Panc1 (cell line): ENCODE measurements at regions not wholly inside any gene's neighbourhood (a gene's known extent, or its start where the extent isn't known, plus 50 kb on each side); places are given as distances from the start of the nearest gene placed in this dataset.
"Not testable (repeated sequence)": the region's sequence is repeated elsewhere in the genome, so short reads cannot be mapped to it uniquely, and the experiment has no call there.

Experiments
- ATAC-seq: fragments of 200-7000 bp; cut with Tn5 transposase; 2 replicates; pipeline ENCODE4 v1.9.1; 2020; ENCODE audit warnings: mild to moderate bottlenecking, moderate library complexity
- BruUV-seq: library from RNA; stranded (reverse); fragments of 400-500 nt; replicated peaks from 2 replicates; lab custom pipeline; 2021; lab: Mats Ljungman, UMichigan
- CTCF ChIA-PET: fragments of 300-600 bp; sonication (Branson Sonifier 250); formaldehyde crosslinking; loops from one replicate; lab custom pipeline; 2022; ENCODE audit warnings: antibody characterized with exemption; lab: Charles Lee
- POLR2A ChIA-PET: fragments of 300-600 bp; sonication (Branson Sonifier 250); formaldehyde crosslinking; loops from one replicate; lab custom pipeline; 2022; ENCODE audit warnings: antibody characterized with exemption; lab: Charles Lee
- DNase-seq: peaks from one replicate; pipeline ENCODE4 v3.0.0-alpha.2; 2010; ENCODE audit warnings: low read depth, low spot score
- H3K27ac ChIP-seq: 2 replicates; pipeline ENCODE4 v1.5.1; 2011; ENCODE audit warnings: mild to moderate bottlenecking, low read length, inconsistent platforms
- H3K27me3 ChIP-seq: fragments of 200-500 bp; sonication (Bioruptor generic); 2 replicates; pipeline ENCODE4 v1.6.0; 2014; ENCODE audit warnings: low read length, inconsistent platforms; ENCODE audit not compliant: control insufficient read depth, insufficient read depth
- H3K36me3 ChIP-seq: fragments of 200-500 bp; sonication (Bioruptor generic); 2 replicates; pipeline ENCODE4 v1.5.1; 2014; ENCODE audit warnings: inconsistent platforms, mild to moderate bottlenecking, low read length, moderate library complexity; ENCODE audit not compliant: control insufficient read depth, insufficient read depth
- H3K4me1 ChIP-seq: 2 replicates; pipeline ENCODE4 v1.5.1; 2011; ENCODE audit warnings: inconsistent platforms, mild to moderate bottlenecking, low read length, moderate library complexity; ENCODE audit not compliant: control insufficient read depth, insufficient read depth
- H3K4me3 ChIP-seq, 2 experiments: 2 replicates each; pipeline ENCODE4 v1.5.1; 2011 to 2012; ENCODE audit warnings: low read depth in 2 of 2, low read length in 2 of 2, mild to moderate bottlenecking in 2 of 2, inconsistent platforms in 1 of 2, moderate library complexity in 1 of 2
- H3K9me3 ChIP-seq: fragments of 200-500 bp; sonication (Bioruptor generic); 2 replicates; pipeline ENCODE4 v1.5.1; 2014; ENCODE audit warnings: low read depth, mild to moderate bottlenecking, inconsistent platforms, low read length, moderate library complexity; ENCODE audit not compliant: control insufficient read depth, insufficient read depth
- POLR2AphosphoS5 ChIP-seq: IDR thresholded peaks from 2 replicates; pipeline ENCODE4 v1.6.1; 2012; ENCODE audit warnings: mild to moderate bottlenecking, low read depth, low read length, moderate library complexity
- SIN3A ChIP-seq: IDR thresholded peaks from 2 replicates; pipeline ENCODE4 v1.6.1; 2012; ENCODE audit warnings: low read depth, mild to moderate bottlenecking, low read length, moderate library complexity, borderline replicate concordance; ENCODE audit not compliant: insufficient read depth
- TCF7L2 ChIP-seq: IDR thresholded peaks from 2 replicates; pipeline ENCODE4 v1.6.1; 2011; ENCODE audit warnings: mild to moderate bottlenecking, low read depth, low read length, inconsistent platforms
- in situ Hi-C: cut with HindIII; loops from 2 replicates; pipeline ENCODE4 v1.10.0; 2016; ENCODE audit warnings: low sequenced_read_pairs, low pct_unique_long_range_greater_than_20kb
- intact Hi-C: fragments of 100-400 bp; cut with micrococcal nuclease; formaldehyde crosslinking; loops from one replicate; pipeline ENCODE4 v1.10.0; 2022; ENCODE audit not compliant: unreplicated experiment
- TF ChIP-seq, protein P1 (sequence below), 2 experiments: IDR thresholded peaks; 2 replicates each; pipeline ENCODE4 v1.6.1; 2011 to 2012; ENCODE audit warnings: low read depth in 2 of 2, control low read depth in 1 of 2, low read length in 1 of 2, mild to moderate bottlenecking in 1 of 2, moderate library complexity in 1 of 2; ENCODE audit not compliant: insufficient read depth in 1 of 2
- TF ChIP-seq, protein P2 (sequence below): fragments of 450-650 bp; IDR thresholded peaks from 2 replicates; pipeline ENCODE4 v1.5.1; 2017; ENCODE audit warnings: mild to moderate bottlenecking

DNA sequence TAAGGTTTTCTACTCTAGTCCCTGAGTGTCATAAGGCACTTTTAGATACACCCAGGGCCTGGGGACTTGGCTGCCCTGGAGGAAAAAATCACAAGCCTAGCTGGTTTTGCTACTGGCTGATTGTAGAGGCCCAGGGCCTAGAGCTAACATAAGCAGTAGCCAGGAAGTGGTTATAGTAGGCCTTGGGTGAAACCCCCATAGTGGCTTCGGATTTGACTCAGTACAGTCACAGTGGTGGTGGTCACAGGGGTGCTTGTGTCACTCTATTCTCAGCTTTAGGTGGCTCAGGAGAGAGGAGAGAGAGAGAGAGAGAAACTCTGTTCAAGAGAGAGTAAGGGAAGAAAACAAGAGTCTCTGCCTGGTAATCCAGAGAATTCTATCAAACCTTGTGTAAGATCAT is 194.5 kb upstream of the EDA2R start:
- DNase-seq: no peak
- POLR2A ChIA-PET: no interaction called here
- TF ChIP-seq SIN3A: no peak
- no peak for TF ChIP-seq TCF7L2
- TF ChIP-seq POLR2AphosphoS5: no peak
- TF ChIP-seq, protein P1, sequence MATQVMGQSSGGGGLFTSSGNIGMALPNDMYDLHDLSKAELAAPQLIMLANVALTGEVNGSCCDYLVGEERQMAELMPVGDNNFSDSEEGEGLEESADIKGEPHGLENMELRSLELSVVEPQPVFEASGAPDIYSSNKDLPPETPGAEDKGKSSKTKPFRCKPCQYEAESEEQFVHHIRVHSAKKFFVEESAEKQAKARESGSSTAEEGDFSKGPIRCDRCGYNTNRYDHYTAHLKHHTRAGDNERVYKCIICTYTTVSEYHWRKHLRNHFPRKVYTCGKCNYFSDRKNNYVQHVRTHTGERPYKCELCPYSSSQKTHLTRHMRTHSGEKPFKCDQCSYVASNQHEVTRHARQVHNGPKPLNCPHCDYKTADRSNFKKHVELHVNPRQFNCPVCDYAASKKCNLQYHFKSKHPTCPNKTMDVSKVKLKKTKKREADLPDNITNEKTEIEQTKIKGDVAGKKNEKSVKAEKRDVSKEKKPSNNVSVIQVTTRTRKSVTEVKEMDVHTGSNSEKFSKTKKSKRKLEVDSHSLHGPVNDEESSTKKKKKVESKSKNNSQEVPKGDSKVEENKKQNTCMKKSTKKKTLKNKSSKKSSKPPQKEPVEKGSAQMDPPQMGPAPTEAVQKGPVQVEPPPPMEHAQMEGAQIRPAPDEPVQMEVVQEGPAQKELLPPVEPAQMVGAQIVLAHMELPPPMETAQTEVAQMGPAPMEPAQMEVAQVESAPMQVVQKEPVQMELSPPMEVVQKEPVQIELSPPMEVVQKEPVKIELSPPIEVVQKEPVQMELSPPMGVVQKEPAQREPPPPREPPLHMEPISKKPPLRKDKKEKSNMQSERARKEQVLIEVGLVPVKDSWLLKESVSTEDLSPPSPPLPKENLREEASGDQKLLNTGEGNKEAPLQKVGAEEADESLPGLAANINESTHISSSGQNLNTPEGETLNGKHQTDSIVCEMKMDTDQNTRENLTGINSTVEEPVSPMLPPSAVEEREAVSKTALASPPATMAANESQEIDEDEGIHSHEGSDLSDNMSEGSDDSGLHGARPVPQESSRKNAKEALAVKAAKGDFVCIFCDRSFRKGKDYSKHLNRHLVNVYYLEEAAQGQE (IDR thresholded peaks at IDR 0.05; ENCODE audit: insufficient read depth in 1 of 2, low read depth in 2 of 2, low read length in 1 of 2): no peak
- TF ChIP-seq, protein P2, sequence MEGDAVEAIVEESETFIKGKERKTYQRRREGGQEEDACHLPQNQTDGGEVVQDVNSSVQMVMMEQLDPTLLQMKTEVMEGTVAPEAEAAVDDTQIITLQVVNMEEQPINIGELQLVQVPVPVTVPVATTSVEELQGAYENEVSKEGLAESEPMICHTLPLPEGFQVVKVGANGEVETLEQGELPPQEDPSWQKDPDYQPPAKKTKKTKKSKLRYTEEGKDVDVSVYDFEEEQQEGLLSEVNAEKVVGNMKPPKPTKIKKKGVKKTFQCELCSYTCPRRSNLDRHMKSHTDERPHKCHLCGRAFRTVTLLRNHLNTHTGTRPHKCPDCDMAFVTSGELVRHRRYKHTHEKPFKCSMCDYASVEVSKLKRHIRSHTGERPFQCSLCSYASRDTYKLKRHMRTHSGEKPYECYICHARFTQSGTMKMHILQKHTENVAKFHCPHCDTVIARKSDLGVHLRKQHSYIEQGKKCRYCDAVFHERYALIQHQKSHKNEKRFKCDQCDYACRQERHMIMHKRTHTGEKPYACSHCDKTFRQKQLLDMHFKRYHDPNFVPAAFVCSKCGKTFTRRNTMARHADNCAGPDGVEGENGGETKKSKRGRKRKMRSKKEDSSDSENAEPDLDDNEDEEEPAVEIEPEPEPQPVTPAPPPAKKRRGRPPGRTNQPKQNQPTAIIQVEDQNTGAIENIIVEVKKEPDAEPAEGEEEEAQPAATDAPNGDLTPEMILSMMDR: no peak
- in situ Hi-C loops: no loop called here
- H3K9me3 ChIP-seq: no peaks in the 10 kb centered on the region
- CTCF ChIA-PET: no interaction called here
- H3K36me3 ChIP-seq: no peaks in the 10 kb centered on the region
- intact Hi-C loops: no loop called here
- no peak overlapping the region for H3K27ac ChIP-seq
- no peaks in the 10 kb centered on the region for H3K4me1 ChIP-seq
- no peak for ATAC-seq
- H3K27me3 ChIP-seq: no peaks in the 10 kb centered on the region
- H3K4me3 ChIP-seq: no peak overlapping the region
- no TSS peak for BruUV-seq

DNA sequence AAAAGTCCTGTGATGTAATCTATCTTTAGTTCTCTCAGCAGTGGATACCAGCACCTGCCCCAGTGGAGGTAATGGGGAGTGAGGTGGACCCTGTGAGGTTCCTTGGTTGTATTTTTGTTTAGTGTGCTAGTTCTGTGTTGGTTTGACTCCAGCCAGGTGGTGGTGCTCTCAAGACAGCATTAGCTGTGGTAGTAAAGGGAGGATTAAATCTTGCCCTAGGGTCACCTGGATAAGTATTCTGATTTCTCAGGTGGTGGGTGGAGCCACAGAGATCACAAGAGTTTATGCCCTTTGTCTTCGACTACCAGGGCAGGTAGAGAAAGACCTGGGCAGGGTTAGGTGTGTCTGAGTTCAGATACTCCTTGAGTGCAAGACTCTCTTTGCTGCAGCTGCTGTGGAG is 176.3 kb upstream of the EDA2R start:
- no peaks in the 10 kb centered on the region for H3K36me3 ChIP-seq
- no peaks in the 10 kb centered on the region for H3K4me1 ChIP-seq
- no peak overlapping the region for H3K27ac ChIP-seq
- no peak for ATAC-seq
- H3K9me3 ChIP-seq: no peaks in the 10 kb centered on the region
- H3K4me3 ChIP-seq: no peak overlapping the region
- CTCF ChIA-PET: no interaction called here
- no peak for DNase-seq
- POLR2A ChIA-PET: no interaction called here
- TF ChIP-seq, protein P1 (IDR thresholded peaks at IDR 0.05; ENCODE audit: insufficient read depth in 1 of 2, low read depth in 2 of 2, low read length in 1 of 2): no peak
- TF ChIP-seq, protein P2: no peak
- no peak for TF ChIP-seq TCF7L2
- TF ChIP-seq SIN3A: no peak
- TF ChIP-seq POLR2AphosphoS5: no peak
- intact Hi-C loops (no loop called here), in situ Hi-C loops (no loop called here)
- no TSS peak for BruUV-seq
- H3K27me3 ChIP-seq: no peaks in the 10 kb centered on the region

DNA sequence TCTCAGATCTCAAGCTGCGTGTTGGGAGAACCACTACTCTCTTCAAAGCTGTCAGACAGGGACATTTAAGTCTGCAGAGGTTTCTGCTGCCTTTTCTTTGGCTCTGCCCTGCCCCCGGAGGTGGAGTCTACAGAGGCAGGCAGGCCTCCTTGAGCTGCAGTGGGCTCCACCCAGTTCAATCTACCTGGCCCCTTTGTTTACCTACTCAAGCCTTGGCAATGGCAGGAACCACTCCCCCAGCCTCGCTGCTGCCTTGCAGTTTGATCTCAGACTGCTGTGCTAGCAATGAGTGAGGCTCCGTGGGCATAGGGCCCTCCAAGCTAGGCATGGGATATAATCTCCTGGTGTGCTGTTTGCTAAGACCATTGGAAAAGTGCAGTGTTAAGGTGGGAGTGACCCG is 155.6 kb upstream of the EDA2R start:
- H3K4me1 ChIP-seq, BruUV-seq, in situ Hi-C loops, ATAC-seq, POLR2A ChIA-PET, CTCF ChIA-PET, DNase-seq, H3K9me3 ChIP-seq, intact Hi-C loops, H3K27me3 ChIP-seq, H3K27ac ChIP-seq, H3K4me3 ChIP-seq, H3K36me3 ChIP-seq: not testable (repeated sequence)
